CD4-positive, alpha-beta T cell (primary cell): ENCODE measurements at regions not wholly inside any gene's neighbourhood (a gene's known extent, or its start where the extent isn't known, plus 50 kb on each side); places are given as distances from the start of the nearest gene placed in this dataset.

Experiments
- ATAC-seq: fragments of 200-7000 bp; cut with Tn5 transposase; one replicate; pipeline ENCODE4 v1.10.0; 2022; ENCODE audit warnings: mild to moderate bottlenecking; ENCODE audit not compliant: poor library complexity
- CTCF ChIA-PET: fragments of 350-600 bp; sonication (Branson Sonifier 250); formaldehyde crosslinking; loops from one replicate; lab custom pipeline; 2021; ENCODE audit warnings: antibody characterized with exemption, inconsistent platforms; lab: Charles Lee
- POLR2A ChIA-PET: fragments of 350-600 bp; sonication (Branson Sonifier 250); formaldehyde crosslinking; loops from one replicate; lab custom pipeline; 2021; ENCODE audit warnings: antibody characterized with exemption, inconsistent platforms; lab: Charles Lee
- DNase-seq, 14 experiments: peaks; one replicate each; pipeline ENCODE4 v3.0.0-alpha.2; 2013 to 2020; ENCODE audit warnings: mixed read lengths in 2 of 14
- H3K27ac ChIP-seq, 2 donors: one replicate each; pipeline versions ENCODE4 v1.5.1 to v1.7.0; 2013; ENCODE audit warnings: low read length in 2 of 2, low read depth in 1 of 2, mild to moderate bottlenecking in 1 of 2
- H3K27me3 ChIP-seq, 2 experiments: 1 replicate in 1 of 2; 2 replicates in 1 of 2; pipeline versions ENCODE4 v1.6.1 to v1.7.0; 2013; ENCODE audit warnings: low read length in 2 of 2, control low read depth in 1 of 2, mild to moderate bottlenecking in 1 of 2, moderate library complexity in 1 of 2; ENCODE audit not compliant: insufficient read depth in 2 of 2, control insufficient read depth in 1 of 2
- H3K36me3 ChIP-seq: one replicate; pipeline ENCODE4 v1.6.1; 2013; ENCODE audit warnings: low read length, control low read depth; ENCODE audit not compliant: insufficient read depth
- H3K4me1 ChIP-seq: one replicate; pipeline ENCODE4 v1.6.1; 2013; ENCODE audit warnings: low read length, control low read depth; ENCODE audit not compliant: insufficient read depth
- H3K4me3 ChIP-seq: one replicate; pipeline ENCODE4 v1.5.1; 2013; ENCODE audit warnings: mild to moderate bottlenecking, low read length, moderate library complexity
- H3K9me3 ChIP-seq, 2 experiments: 1 replicate in 1 of 2; 2 replicates in 1 of 2; pipeline versions ENCODE4 v1.6.1 to v1.7.0; 2013; ENCODE audit warnings: low read length in 2 of 2, mild to moderate bottlenecking in 2 of 2, control low read depth in 1 of 2, moderate library complexity in 1 of 2; ENCODE audit not compliant: control insufficient read depth in 1 of 2, insufficient read depth in 1 of 2
- H3K27ac Mint-ChIP-seq: one replicate; pipeline ENCODE4 v1.8.0; 2020; ENCODE audit warnings: mixed read lengths
- H3K27me3 Mint-ChIP-seq: one replicate; pipeline ENCODE4 v1.8.0; 2021; ENCODE audit warnings: mixed read lengths
- H3K36me3 Mint-ChIP-seq: one replicate; pipeline ENCODE4 v1.8.0; 2021; ENCODE audit warnings: low read depth, mixed read lengths
- H3K4me1 Mint-ChIP-seq: one replicate; pipeline ENCODE4 v1.8.0; 2021; ENCODE audit warnings: low read depth, mixed read lengths
- H3K4me3 Mint-ChIP-seq: one replicate; pipeline ENCODE4 v1.8.0; 2020; ENCODE audit warnings: mild to moderate bottlenecking, mixed read lengths
- H3K9me3 Mint-ChIP-seq: one replicate; pipeline ENCODE4 v1.8.0; 2020; ENCODE audit warnings: mixed read lengths
- CTCF ChIP-seq: fragments of 200-600 bp; IDR thresholded peaks from one replicate; pipeline ENCODE4 v1.8.0; 2022; ENCODE audit warnings: antibody characterized with exemption, mild to moderate bottlenecking
- intact Hi-C, 2 experiments: fragments of 100-400 bp; cut with DNase I in 1 of 2; cut with micrococcal nuclease in 1 of 2; formaldehyde crosslinking; loops; one replicate each; pipeline versions ENCODE4 v1.15.1 to v1.9.0; 2023 to 2025; cut with DNase I, micrococcal nuclease

GRCh38 chr4:123585111-123585510 is 188.5 kb downstream of the SPRY1 start:
- no peak overlapping the region for H3K4me3 ChIP-seq
- intact Hi-C loops: no loop called here
- ChIA-PET CTCF (no interaction called here), POLR2A (no interaction called here)
- H3K36me3 ChIP-seq: no peaks in the 10 kb centered on the region
- H3K4me1 Mint-ChIP-seq: no peaks in the 10 kb centered on the region
- H3K9me3 Mint-ChIP-seq: peaks cover 7% of the 10 kb centered on the region
- no peak overlapping the region for H3K4me3 Mint-ChIP-seq
- no peak for TF ChIP-seq CTCF
- no peaks in the 10 kb centered on the region for H3K27me3 Mint-ChIP-seq
- H3K27ac ChIP-seq: no peak overlapping the region
- H3K27me3 ChIP-seq: no peaks in the 10 kb centered on the region
- H3K4me1 ChIP-seq: no peaks in the 10 kb centered on the region
- ATAC-seq (no peak), DNase-seq (no peak)
- H3K27ac Mint-ChIP-seq: no peak overlapping the region
- H3K36me3 Mint-ChIP-seq: peaks cover 4% of the 10 kb centered on the region
- peaks cover 5 to 6% of the 10 kb centered on the region in 2 experiments for H3K9me3 ChIP-seq

- H3K36me3 Mint-ChIP-seq: no peaks in the 10 kb centered on the region
- H3K9me3 Mint-ChIP-seq: no peaks in the 10 kb centered on the region
- no peak overlapping the region for H3K4me3 ChIP-seq
- H3K9me3 ChIP-seq: no peaks in the 10 kb centered on the region
- H3K27ac ChIP-seq: no peak overlapping the region
- intact Hi-C loops: no loop called here
- H3K4me3 Mint-ChIP-seq: no peak overlapping the region
- no peaks in the 10 kb centered on the region for H3K27me3 Mint-ChIP-seq
- DNase-seq: no peak
- ChIA-PET CTCF (interaction anchor here (1.1 kb wide), 1 partner anchor 23 kb away, joined by 3 read pairs; no protein-coding TSS in a partner anchor), POLR2A (no interaction called here)
- H3K4me1 ChIP-seq: no peaks in the 10 kb centered on the region
- H3K4me1 Mint-ChIP-seq: no peaks in the 10 kb centered on the region
- no peak for ATAC-seq
- no peak overlapping the region for H3K27ac Mint-ChIP-seq
- no peak for TF ChIP-seq CTCF
- no peaks in the 10 kb centered on the region for H3K36me3 ChIP-seq
- no peaks in the 10 kb centered on the region for H3K27me3 ChIP-seq
Observed at GRCh38 chr4:123587983-123588494, 191.4 kb downstream of the SPRY1 start.

GRCh38 chr4:123588631-123589241 is 192.1 kb downstream of the SPRY1 start:
- no peak overlapping the region for H3K4me3 Mint-ChIP-seq
- Histone ChIP-seq H3K9me3 (no peaks in the 10 kb centered on the region), H3K36me3 (no peaks in the 10 kb centered on the region), H3K4me3 (no peak overlapping the region), H3K27me3 (no peaks in the 10 kb centered on the region), H3K27ac (no peak overlapping the region), H3K4me1 (no peaks in the 10 kb centered on the region)
- H3K36me3 Mint-ChIP-seq: no peaks in the 10 kb centered on the region
- TF ChIP-seq CTCF: no peak
- H3K27ac Mint-ChIP-seq: no peak overlapping the region
- H3K9me3 Mint-ChIP-seq: no peaks in the 10 kb centered on the region
- ChIA-PET POLR2A (no interaction called here), CTCF (no interaction called here)
- intact Hi-C loops: no loop called here
- no peaks in the 10 kb centered on the region for H3K27me3 Mint-ChIP-seq
- no peak for DNase-seq
- ATAC-seq: no peak
- H3K4me1 Mint-ChIP-seq: peaks cover 5% of the 10 kb centered on the region
